Neural cell (in vitro differentiated cells): ENCODE measurements at regions not wholly inside any gene's neighbourhood (a gene's known extent, or its start where the extent isn't known, plus 50 kb on each side); places are given as distances from the start of the nearest gene placed in this dataset.
"Not testable (repeated sequence)": the region's sequence is repeated elsewhere in the genome, so short reads cannot be mapped to it uniquely, and the experiment has no call there.

ENCODE experiments used
- H2AFZ ChIP-seq: fragments of 200-600, 300-800 bp; sonication (generic), shearing (Covaris generic); 2 replicates; pipeline ENCODE4 v1.6.0; 2014; ENCODE audit warnings: low read depth, mild to moderate bottlenecking, antibody characterized with exemption, low read length, moderate library complexity
- H3F3A ChIP-seq: fragments of 200-600 bp; shearing (Covaris generic); 2 replicates; pipeline ENCODE4 v1.6.1; 2016; ENCODE audit warnings: mild to moderate bottlenecking, moderate library complexity, mixed read lengths, antibody characterized with exemption, low read length; ENCODE audit not compliant: insufficient read depth, poor library complexity, severe bottlenecking
- H3K27ac ChIP-seq: fragments of 200-600, 300-800 bp; sonication (generic), shearing (Covaris generic); 2 replicates; pipeline ENCODE4 v1.5.1; 2014; ENCODE audit warnings: mild to moderate bottlenecking, low read length, moderate library complexity
- H3K27me3 ChIP-seq: fragments of 300-800, 200-600 bp; sonication (generic), shearing (Covaris generic); 2 replicates; pipeline ENCODE4 v1.6.0; 2014; ENCODE audit warnings: mild to moderate bottlenecking, low read depth, low read length, moderate library complexity; ENCODE audit not compliant: insufficient read depth
- H3K36me3 ChIP-seq: fragments of 300-800, 200-600 bp; sonication (generic), shearing (Covaris generic); 2 replicates; pipeline ENCODE4 v1.5.1; 2014; ENCODE audit warnings: mild to moderate bottlenecking, antibody characterized with exemption, low read length, moderate library complexity; ENCODE audit not compliant: insufficient read depth
- H3K4me2 ChIP-seq: fragments of 300-800, 200-600 bp; sonication (generic), shearing (Covaris generic); 2 replicates; pipeline ENCODE4 v1.6.0; 2014; ENCODE audit warnings: mild to moderate bottlenecking, low read length
- H3K4me3 ChIP-seq: fragments of 300-800, 200-600 bp; sonication (generic), shearing (Covaris generic); 2 replicates; pipeline ENCODE4 v1.5.1; 2014; ENCODE audit warnings: mild to moderate bottlenecking, low read length, moderate library complexity
- H3K79me2 ChIP-seq: fragments of 200-600 bp; shearing (Covaris generic); replicated peaks from 2 replicates; pipeline ENCODE4 v1.6.0; 2014; ENCODE audit warnings: mild to moderate bottlenecking, low read length, moderate library complexity; ENCODE audit not compliant: insufficient read depth
- H3K9ac ChIP-seq: fragments of 300-800, 200-600 bp; sonication (generic), shearing (Covaris generic); 2 replicates; pipeline ENCODE4 v1.6.1; 2016; ENCODE audit warnings: mild to moderate bottlenecking, low read length, mixed read lengths
- H3K9me2 ChIP-seq: fragments of 200-600 bp; shearing (Covaris generic); 2 replicates; pipeline ENCODE4 v1.6.1; 2016; ENCODE audit warnings: mild to moderate bottlenecking, low read length, mixed read lengths; ENCODE audit not compliant: insufficient read depth
- H3K9me3 ChIP-seq: fragments of 200-600, 300-800 bp; sonication (generic), shearing (Covaris generic); 2 replicates; pipeline ENCODE4 v1.6.1; 2016; ENCODE audit warnings: mild to moderate bottlenecking, mixed run types, low read length, moderate library complexity, mixed read lengths
- H4K20me1 ChIP-seq: fragments of 200-600 bp; shearing (Covaris generic); 2 replicates; pipeline ENCODE4 v1.6.1; 2016; ENCODE audit warnings: mild to moderate bottlenecking, mixed run types; ENCODE audit not compliant: insufficient read depth
- CTCF ChIP-seq: fragments of 450-650 bp; IDR thresholded peaks from 2 replicates; pipeline ENCODE4 v1.5.1; 2014; ENCODE audit warnings: antibody characterized with exemption, mild to moderate bottlenecking, moderate library complexity; ENCODE audit not compliant: poor library complexity, severe bottlenecking
- EP300 ChIP-seq: fragments of 450-650 bp; conservative IDR thresholded peaks from 2 replicates; pipeline ENCODE4 v1.6.1; 2014; ENCODE audit warnings: antibody characterized with exemption, mild to moderate bottlenecking, moderate library complexity; ENCODE audit not compliant: poor library complexity, severe bottlenecking
- EZH2 ChIP-seq: fragments of 200-600, 300-800 bp; shearing (Covaris generic), sonication (generic); IDR thresholded peaks from 2 replicates; pipeline ENCODE4 v1.6.1; 2014; ENCODE audit warnings: antibody characterized with exemption, low read length, borderline replicate concordance, mild to moderate bottlenecking; ENCODE audit not compliant: insufficient read depth, poor library complexity, severe bottlenecking
- MXI1 ChIP-seq: fragments of 450-650 bp; conservative IDR thresholded peaks from 2 replicates; pipeline ENCODE4 v1.6.1; 2014; ENCODE audit warnings: antibody characterized with exemption, mild to moderate bottlenecking; ENCODE audit not compliant: poor library complexity, severe bottlenecking
- POLR2AphosphoS5 ChIP-seq: IDR thresholded peaks from 2 replicates; pipeline ENCODE4 v1.6.1; 2012
- RAD21 ChIP-seq: fragments of 450-650 bp; conservative IDR thresholded peaks from 2 replicates; pipeline ENCODE4 v1.6.1; 2014; ENCODE audit warnings: antibody characterized with exemption, mild to moderate bottlenecking, moderate library complexity
- SMC3 ChIP-seq: fragments of 450-650 bp; conservative IDR thresholded peaks from 2 replicates; pipeline ENCODE4 v1.6.1; 2014; ENCODE audit warnings: antibody characterized with exemption, mild to moderate bottlenecking, moderate library complexity; ENCODE audit not compliant: poor library complexity
- TAF1 ChIP-seq: IDR thresholded peaks from 2 replicates; pipeline ENCODE4 v1.6.1; 2012; ENCODE audit warnings: low read depth
- TF ChIP-seq, protein P1 (sequence below): IDR thresholded peaks from 2 replicates; pipeline ENCODE4 v1.6.1; 2012; ENCODE audit warnings: borderline replicate concordance

- TF ChIP-seq EZH2 (no peak), CTCF (no peak), RAD21 (no peak), MXI1 (no peak), POLR2AphosphoS5 (no peak)
- TF ChIP-seq, protein P1, sequence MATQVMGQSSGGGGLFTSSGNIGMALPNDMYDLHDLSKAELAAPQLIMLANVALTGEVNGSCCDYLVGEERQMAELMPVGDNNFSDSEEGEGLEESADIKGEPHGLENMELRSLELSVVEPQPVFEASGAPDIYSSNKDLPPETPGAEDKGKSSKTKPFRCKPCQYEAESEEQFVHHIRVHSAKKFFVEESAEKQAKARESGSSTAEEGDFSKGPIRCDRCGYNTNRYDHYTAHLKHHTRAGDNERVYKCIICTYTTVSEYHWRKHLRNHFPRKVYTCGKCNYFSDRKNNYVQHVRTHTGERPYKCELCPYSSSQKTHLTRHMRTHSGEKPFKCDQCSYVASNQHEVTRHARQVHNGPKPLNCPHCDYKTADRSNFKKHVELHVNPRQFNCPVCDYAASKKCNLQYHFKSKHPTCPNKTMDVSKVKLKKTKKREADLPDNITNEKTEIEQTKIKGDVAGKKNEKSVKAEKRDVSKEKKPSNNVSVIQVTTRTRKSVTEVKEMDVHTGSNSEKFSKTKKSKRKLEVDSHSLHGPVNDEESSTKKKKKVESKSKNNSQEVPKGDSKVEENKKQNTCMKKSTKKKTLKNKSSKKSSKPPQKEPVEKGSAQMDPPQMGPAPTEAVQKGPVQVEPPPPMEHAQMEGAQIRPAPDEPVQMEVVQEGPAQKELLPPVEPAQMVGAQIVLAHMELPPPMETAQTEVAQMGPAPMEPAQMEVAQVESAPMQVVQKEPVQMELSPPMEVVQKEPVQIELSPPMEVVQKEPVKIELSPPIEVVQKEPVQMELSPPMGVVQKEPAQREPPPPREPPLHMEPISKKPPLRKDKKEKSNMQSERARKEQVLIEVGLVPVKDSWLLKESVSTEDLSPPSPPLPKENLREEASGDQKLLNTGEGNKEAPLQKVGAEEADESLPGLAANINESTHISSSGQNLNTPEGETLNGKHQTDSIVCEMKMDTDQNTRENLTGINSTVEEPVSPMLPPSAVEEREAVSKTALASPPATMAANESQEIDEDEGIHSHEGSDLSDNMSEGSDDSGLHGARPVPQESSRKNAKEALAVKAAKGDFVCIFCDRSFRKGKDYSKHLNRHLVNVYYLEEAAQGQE: no peak
- Histone ChIP-seq H3K4me3 (no peak overlapping the region), H3K9me2 (no peaks in the 10 kb centered on the region), H3K4me2 (no peak overlapping the region), H2AFZ (no peak overlapping the region), H4K20me1 (no peaks in the 10 kb centered on the region), H3K79me2 (no peaks in the 10 kb centered on the region), H3K9ac (no peak overlapping the region), H3K27ac (no peak overlapping the region), H3K36me3 (no peaks in the 10 kb centered on the region), H3K27me3 (no peaks in the 10 kb centered on the region), H3F3A (no peaks in the 10 kb centered on the region), H3K9me3 (no peaks in the 10 kb centered on the region)
Measured at GRCh38 chr6:132188556-132189264, 212.6 kb downstream of the MOXD1 start.

DNA sequence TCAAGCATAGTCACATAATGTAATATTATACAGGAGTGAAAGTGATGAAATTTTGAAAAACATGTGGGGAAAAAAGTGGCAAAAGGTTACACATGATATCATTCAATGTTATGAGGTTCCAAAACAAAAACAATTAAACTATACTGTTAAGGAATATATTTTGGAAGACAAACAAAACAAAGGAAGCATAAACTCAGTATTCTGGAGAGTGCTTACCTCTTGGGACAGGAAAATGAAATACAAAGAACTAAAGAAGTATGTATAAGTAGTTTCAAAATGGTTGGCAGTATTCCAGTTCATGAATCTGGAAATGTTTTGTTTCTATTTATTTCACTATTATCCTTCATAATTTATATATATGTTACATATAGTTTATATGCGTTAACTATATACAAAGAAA lies 213.5 kb downstream of the MOXD1 start:
- Histone ChIP-seq H3K27me3 (no peaks in the 10 kb centered on the region), H4K20me1 (no peaks in the 10 kb centered on the region), H3K36me3 (no peaks in the 10 kb centered on the region), H3F3A (no peaks in the 10 kb centered on the region), H3K9me2 (no peaks in the 10 kb centered on the region), H2AFZ (no peak overlapping the region), H3K9ac (no peak overlapping the region), H3K79me2 (no peaks in the 10 kb centered on the region), H3K9me3 (no peaks in the 10 kb centered on the region), H3K4me3 (no peak overlapping the region), H3K4me2 (no peak overlapping the region), H3K27ac (no peak overlapping the region)
- TF ChIP-seq SMC3 (no peak), EZH2 (no peak), TAF1 (no peak), RAD21 (no peak), POLR2AphosphoS5 (no peak), MXI1 (no peak), CTCF (no peak), EP300 (no peak)
- TF ChIP-seq, protein P1: no peak

DNA sequence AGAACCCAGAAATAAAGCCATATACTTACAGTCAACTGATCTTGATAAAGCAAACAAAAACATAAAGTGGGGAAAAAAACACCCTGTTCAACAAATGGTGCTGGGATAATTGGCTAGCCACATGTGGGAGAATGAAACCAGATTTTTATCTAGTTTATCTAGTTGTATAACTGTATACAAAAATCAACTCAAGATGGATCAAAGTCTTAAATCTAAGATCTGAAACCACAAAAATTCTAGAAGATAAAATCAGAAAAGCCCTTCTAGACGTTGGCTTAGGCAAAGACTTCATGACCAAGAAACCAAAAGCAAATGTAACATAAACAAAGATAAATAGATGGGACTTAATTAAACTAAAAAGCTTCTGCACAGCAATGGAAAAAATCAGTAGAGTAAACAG lies 216.3 kb downstream of the MOXD1 start:
- not testable (repeated sequence) for H3K9ac ChIP-seq, H3K9me2 ChIP-seq

More for the DNA sequence above, 216.3 kb downstream of the MOXD1 start:
- H3F3A ChIP-seq, H3K27me3 ChIP-seq, H2AFZ ChIP-seq, H4K20me1 ChIP-seq, H3K4me3 ChIP-seq, H3K36me3 ChIP-seq, H3K79me2 ChIP-seq, H3K27ac ChIP-seq, H3K4me2 ChIP-seq, H3K9me3 ChIP-seq: not testable (repeated sequence)
